ENCODE measurements at regions not wholly inside any gene's neighbourhood (a gene's known extent, or its start where the extent isn't known, plus 50 kb on each side); places are given as distances from the start of the nearest gene placed in this dataset.
"Not testable (repeated sequence)": the region's sequence is repeated elsewhere in the genome, so short reads cannot be mapped to it uniquely, and the experiment has no call there.

GRCh38 chr4:112038861-112039260, 106.4 kb upstream of the FAM241A start (continued):
- no peak for TF ChIP-seq ZNF134 (CRISPR knock-in tag; conservative IDR thresholded peaks at IDR 0.05)
- no peak for TF ChIP-seq EHMT2 (IDR thresholded peaks at IDR 0.05)
- TF ChIP-seq TRIM28 (IDR thresholded peaks at IDR 0.05), result no peak
- no peak for TF ChIP-seq MEF2A (IDR thresholded peaks at IDR 0.05; ENCODE audit: control insufficient read depth, low read depth, low read length)
- TF ChIP-seq ZFP1 (CRISPR knock-in tag; IDR thresholded peaks at IDR 0.05), result no peak
- TF ChIP-seq ZNF280B (CRISPR knock-in tag; IDR thresholded peaks at IDR 0.05), result no peak

- POLR2A ChIA-PET; H3K36me3 ChIP-seq (ENCODE audit: control insufficient read depth, insufficient read depth, low read length); DNase-seq (ENCODE audit: extremely low read depth in 1 of 4, low spot score in 3 of 4); H3K9ac ChIP-seq (ENCODE audit: insufficient read depth in 1 of 2, low read depth in 2 of 2, low read length in 2 of 2); CTCF ChIA-PET (ENCODE audit: low intra/inter-chr PET ratio); H3K4me2 ChIP-seq (ENCODE audit: insufficient read depth, low read length); H3K79me2 ChIP-seq (ENCODE audit: control insufficient read depth, insufficient read depth, low read length); BruUV-seq (replicated peaks); H3K9me3 ChIP-seq (replicated peaks; ENCODE audit: control insufficient read depth, insufficient read depth, low read depth, low read length); H3K9me1 ChIP-seq (ENCODE audit: control insufficient read depth, insufficient read depth, low read length); H3K27ac ChIP-seq (ENCODE audit: extremely low read depth, low read depth, low read length); ATAC-seq; H3K4me1 ChIP-seq (replicated peaks in 1 of 2; ENCODE audit: control insufficient read depth in 2 of 2, insufficient read depth in 2 of 2, low read length in 2 of 2); H3K27me3 ChIP-seq (ENCODE audit: control insufficient read depth in 2 of 2, insufficient read depth in 2 of 2, low read length in 2 of 2); intact Hi-C loops (cut with micrococcal nuclease); H4K20me1 ChIP-seq (replicated peaks; ENCODE audit: control insufficient read depth, insufficient read depth, low read length); H2AFZ ChIP-seq (ENCODE audit: low read depth, low read length); H3K4me3 ChIP-seq; FAIRE-seq: not testable (repeated sequence)
- 10% methylated on average over 3 of the region's 3 CpGs for WGBS (ENCODE audit: insufficient coverage, low coverage, missing lambda C conversion rate)
- in situ Hi-C loops (cut with MboI), result loop anchor here (25.0 kb wide), 1 partner anchor 1737 kb away; no protein-coding TSS in a partner anchor
Measured at GRCh38 chr4:112049119-112049518, 96.1 kb upstream of the FAM241A start.
